GM21717 (cell line): ENCODE measurements at regions not wholly inside any gene's neighbourhood (a gene's known extent, or its start where the extent isn't known, plus 50 kb on each side); places are given as distances from the start of the nearest gene placed in this dataset.
"Not testable (repeated sequence)": the region's sequence is repeated elsewhere in the genome, so short reads cannot be mapped to it uniquely, and the experiment has no call there.

Experiments
- ATAC-seq: cut with Tn5 transposase; IDR thresholded peaks from one replicate; pipeline ENCODE4 v1.9.1; 2021; ENCODE audit warnings: mild to moderate bottlenecking, moderate library complexity; ENCODE audit not compliant: unreplicated experiment

GRCh38 chr13:90709319-90709718, 638.2 kb upstream of the MIR17HG start:
- no peak for ATAC-seq

GRCh38 chr13:90710164-90710759, 637.2 kb upstream of the MIR17HG start:
- ATAC-seq: no peak

- no peak for ATAC-seq
Observed at GRCh38 chr13:90713441-90714133, 633.9 kb upstream of the MIR17HG start.

- ATAC-seq: no peak
Observed at GRCh38 chr13:90715485-90715884, 632.0 kb upstream of the MIR17HG start.

GRCh38 chr13:90717451-90717936, 630.0 kb upstream of the MIR17HG start:
- no peak for ATAC-seq

- ATAC-seq: no peak
Observed at GRCh38 chr13:90719461-90719860, 628.0 kb upstream of the MIR17HG start.

- ATAC-seq: no peak
Observed at GRCh38 chr13:90721937-90722336, 625.5 kb upstream of the MIR17HG start.

- ATAC-seq: no peak
Observed at GRCh38 chr13:90723381-90723780, 624.1 kb upstream of the MIR17HG start.

- no peak for ATAC-seq
Observed at GRCh38 chr13:90726375-90726774, 621.1 kb upstream of the MIR17HG start.

- no peak for ATAC-seq
Observed at GRCh38 chr13:90732049-90732448, 615.4 kb upstream of the MIR17HG start.

- ATAC-seq: not testable (repeated sequence)
Observed at GRCh38 chr13:90734497-90734896, 613.0 kb upstream of the MIR17HG start.

GRCh38 chr13:90738881-90739280, 608.6 kb upstream of the MIR17HG start:
- ATAC-seq: no peak

GRCh38 chr13:90740099-90740498, 607.4 kb upstream of the MIR17HG start:
- ATAC-seq: no peak

GRCh38 chr13:90742381-90742780, 605.1 kb upstream of the MIR17HG start:
- no peak for ATAC-seq

GRCh38 chr13:90746230-90746629, 601.3 kb upstream of the MIR17HG start:
- ATAC-seq: no peak

- ATAC-seq: no peak
Observed at GRCh38 chr13:90750021-90750420, 597.5 kb upstream of the MIR17HG start.

GRCh38 chr13:90751026-90751425, 596.5 kb upstream of the MIR17HG start:
- no peak for ATAC-seq

- ATAC-seq: no peak
Observed at GRCh38 chr13:90752070-90752469, 595.4 kb upstream of the MIR17HG start.

GRCh38 chr13:90757127-90757680, 590.3 kb upstream of the MIR17HG start:
- ATAC-seq: peak; percentile 52

- ATAC-seq: no peak
Observed at GRCh38 chr13:90760639-90761038, 586.8 kb upstream of the MIR17HG start.

GRCh38 chr13:90763476-90764150, 583.9 kb upstream of the MIR17HG start:
- ATAC-seq: no peak
